PC-9 (cell line): ENCODE measurements at regions not wholly inside any gene's neighbourhood (a gene's known extent, or its start where the extent isn't known, plus 50 kb on each side); places are given as distances from the start of the nearest gene placed in this dataset.

Experiments used
- EZH2 ChIP-seq: fragments of 200-600 bp; sonication (generic); IDR thresholded peaks from 2 replicates; pipeline ENCODE4 v1.8.0; 2017; ENCODE audit warnings: antibody characterized with exemption, low read depth
- TF ChIP-seq, protein P1 (sequence below): fragments of 200-600 bp; sonication (generic); conservative IDR thresholded peaks from 2 replicates; pipeline ENCODE4 v1.6.1; 2017; ENCODE audit warnings: mixed run types, antibody characterized with exemption, mild to moderate bottlenecking, moderate library complexity

DNA sequence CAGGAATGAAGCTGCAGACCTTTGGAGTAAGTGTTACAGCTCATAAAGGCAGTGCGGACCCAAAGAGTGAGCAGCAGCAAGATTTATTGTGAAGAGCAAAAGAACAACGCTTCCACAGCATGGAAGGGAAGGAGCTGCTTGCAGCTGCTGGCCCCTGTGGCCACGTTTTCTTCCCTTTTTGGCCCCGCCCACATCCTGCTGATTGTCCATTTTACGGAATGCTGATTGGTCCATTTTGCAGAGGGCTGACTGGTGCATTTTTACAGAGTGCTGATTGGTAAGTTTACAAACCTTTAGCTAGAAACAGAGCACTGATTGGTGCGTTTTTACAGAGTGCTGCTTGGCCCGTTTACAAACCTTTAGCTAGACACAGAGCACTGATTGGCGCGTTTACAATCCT lies 841.5 kb downstream of the CDH11 start:
- TF ChIP-seq, protein P1, sequence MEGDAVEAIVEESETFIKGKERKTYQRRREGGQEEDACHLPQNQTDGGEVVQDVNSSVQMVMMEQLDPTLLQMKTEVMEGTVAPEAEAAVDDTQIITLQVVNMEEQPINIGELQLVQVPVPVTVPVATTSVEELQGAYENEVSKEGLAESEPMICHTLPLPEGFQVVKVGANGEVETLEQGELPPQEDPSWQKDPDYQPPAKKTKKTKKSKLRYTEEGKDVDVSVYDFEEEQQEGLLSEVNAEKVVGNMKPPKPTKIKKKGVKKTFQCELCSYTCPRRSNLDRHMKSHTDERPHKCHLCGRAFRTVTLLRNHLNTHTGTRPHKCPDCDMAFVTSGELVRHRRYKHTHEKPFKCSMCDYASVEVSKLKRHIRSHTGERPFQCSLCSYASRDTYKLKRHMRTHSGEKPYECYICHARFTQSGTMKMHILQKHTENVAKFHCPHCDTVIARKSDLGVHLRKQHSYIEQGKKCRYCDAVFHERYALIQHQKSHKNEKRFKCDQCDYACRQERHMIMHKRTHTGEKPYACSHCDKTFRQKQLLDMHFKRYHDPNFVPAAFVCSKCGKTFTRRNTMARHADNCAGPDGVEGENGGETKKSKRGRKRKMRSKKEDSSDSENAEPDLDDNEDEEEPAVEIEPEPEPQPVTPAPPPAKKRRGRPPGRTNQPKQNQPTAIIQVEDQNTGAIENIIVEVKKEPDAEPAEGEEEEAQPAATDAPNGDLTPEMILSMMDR: no peak
- TF ChIP-seq EZH2: no peak
